Right lobe of liver (tissue), 6 donors: ENCODE measurements at regions not wholly inside any gene's neighbourhood (a gene's known extent, or its start where the extent isn't known, plus 50 kb on each side); places are given as distances from the start of the nearest gene placed in this dataset.

Experiments used
- ATAC-seq, 4 donors: fragments of 200-7000 bp; cut with Tn5 transposase; one replicate each; pipeline ENCODE4 v1.9.1; 2020; ENCODE audit warnings: mild to moderate bottlenecking in 4 of 4, moderate library complexity in 4 of 4
- DNase-seq, 3 donors: peaks; one replicate each; pipeline ENCODE4 v3.0.0-alpha.2; 2020
- H3K27ac ChIP-seq, 3 donors: fragments of 200-600 bp; one replicate each; pipeline ENCODE4 v1.8.0; 2022
- H3K27me3 ChIP-seq, 2 donors: fragments of 200-600 bp; one replicate each; pipeline ENCODE4 v1.8.0; 2022
- H3K36me3 ChIP-seq, 4 donors: fragments of 200-600 bp; sonication (generic) in 1 of 4; one replicate each; pipeline versions ENCODE4 v1.5.1 to v1.8.0; 2017 to 2022; ENCODE audit warnings: control low read depth in 1 of 4
- H3K4me1 ChIP-seq, 4 donors: fragments of 200-600 bp; sonication (generic) in 1 of 4; one replicate each; pipeline versions ENCODE4 v1.5.1 to v1.8.0; 2017 to 2022; ENCODE audit warnings: control low read depth in 1 of 4
- H3K4me3 ChIP-seq, 3 donors: fragments of 200-600 bp; one replicate each; pipeline ENCODE4 v1.8.0; 2022
- H3K9me3 ChIP-seq, 4 donors: fragments of 200-600 bp; sonication (generic) in 1 of 4; one replicate each; pipeline versions ENCODE4 v1.5.1 to v1.8.0; 2017 to 2022; ENCODE audit warnings: control low read depth in 1 of 4
- CTCF ChIP-seq, 4 donors: fragments of 200-600 bp in 3 of 4; fragments of 450-650 bp in 1 of 4; IDR thresholded peaks; one replicate each; pipeline versions ENCODE4 v1.5.1 to v1.8.0; 2016 to 2022; ENCODE audit warnings: antibody characterized with exemption in 4 of 4, mild to moderate bottlenecking in 2 of 4
- POLR2A ChIP-seq: fragments of 450-650 bp; IDR thresholded peaks from one replicate; pipeline ENCODE4 v1.6.1; 2017; ENCODE audit warnings: antibody characterized with exemption, mild to moderate bottlenecking
- WGBS: methylation state at CpG from one replicate; pipeline ENCODE4 v1.1.6; 2018; ENCODE audit warnings: low coverage, low lambda C conversion rate; ENCODE audit not compliant: insufficient coverage; ENCODE audit errors: missing lambda C conversion rate; 5-methylcytosine and 5-hydroxymethylcytosine counted together
- intact Hi-C, 2 donors: fragments of 100-400 bp; cut with DNase I; formaldehyde crosslinking; loops; one replicate each; pipeline versions ENCODE4 v1.11.2 to v1.14.1; 2022
- donor health status: DM: no; HTN: yes; CAD: no.
- donor health status: DM: no; HTN: no; CAD: no.
- donor health status: DM: no; HTN: no; CAD: no.
- donor health status: DM: no; HTN: yes; CAD: no.
- donor health status: DM: no; HTN: yes; CAD: no.

GRCh38 chr2:116719836-116720235 lies 1094.7 kb upstream of the DDX18 start:
- Histone ChIP-seq H3K9me3 (no peaks in the 10 kb centered on the region), H3K36me3 (no peaks in the 10 kb centered on the region), H3K4me1 (no peaks in the 10 kb centered on the region), H3K27me3 (no peaks in the 10 kb centered on the region), H3K27ac (no peak overlapping the region), H3K4me3 (no peak overlapping the region)
- DNase-seq, result no peak
- no peak for TF ChIP-seq POLR2A
- no peak for TF ChIP-seq CTCF (IDR thresholded peaks at IDR 0.05)
- intact Hi-C loops, result no loop called here
- 64% methylated on average over 2 of the region's 2 CpGs for WGBS
- ATAC-seq, result no peak

GRCh38 chr2:116724550-116724949 lies 1089.9 kb upstream of the DDX18 start:
- no peaks in the 10 kb centered on the region for H3K4me1 ChIP-seq
- WGBS, result 24% methylated on average over 1 of the region's 1 CpG

GRCh38 chr2:116732322-116732721 lies 1082.2 kb upstream of the DDX18 start:
- TF ChIP-seq CTCF (IDR thresholded peaks at IDR 0.05), result no peak
- no peak for TF ChIP-seq POLR2A
- Histone ChIP-seq H3K4me3 (no peak overlapping the region), H3K27ac (no peak overlapping the region), H3K4me1 (no peaks in the 10 kb centered on the region), H3K27me3 (no peaks in the 10 kb centered on the region), H3K9me3 (no peaks in the 10 kb centered on the region), H3K36me3 (no peaks in the 10 kb centered on the region)
- intact Hi-C loops, result no loop called here
- 75% methylated on average over 4 of the region's 4 CpGs for WGBS
- DNase-seq (no peak), ATAC-seq (no peak)

More at GRCh38 chr2:116724550-116724949, 1089.9 kb upstream of the DDX18 start:
- Histone ChIP-seq H3K9me3 (no peaks in the 10 kb centered on the region), H3K27me3 (no peaks in the 10 kb centered on the region), H3K4me3 (no peak overlapping the region), H3K27ac (no peak overlapping the region), H3K36me3 (no peaks in the 10 kb centered on the region)
- DNase-seq (no peak), ATAC-seq (no peak)
- TF ChIP-seq POLR2A, result no peak
- no peak for TF ChIP-seq CTCF (IDR thresholded peaks at IDR 0.05)
- intact Hi-C loops, result no loop called here

GRCh38 chr2:116733699-116734098 lies 1080.8 kb upstream of the DDX18 start:
- TF ChIP-seq CTCF (IDR thresholded peaks at IDR 0.05) (no peak), POLR2A (no peak)
- intact Hi-C loops, result no loop called here
- H3K4me1 ChIP-seq, result no peaks in the 10 kb centered on the region

GRCh38 chr2:116737951-116738350 lies 1076.5 kb upstream of the DDX18 start:
- Histone ChIP-seq H3K4me1 (no peaks in the 10 kb centered on the region), H3K36me3 (no peaks in the 10 kb centered on the region), H3K27me3 (no peaks in the 10 kb centered on the region), H3K4me3 (no peak overlapping the region), H3K27ac (no peak overlapping the region), H3K9me3 (no peaks in the 10 kb centered on the region)
- DNase-seq, result no peak
- TF ChIP-seq CTCF (IDR thresholded peaks at IDR 0.05) (no peak), POLR2A (no peak)
- intact Hi-C loops, result no loop called here
- ATAC-seq, result no peak
- WGBS, result 58% methylated on average over 3 of the region's 3 CpGs

More at GRCh38 chr2:116733699-116734098, 1080.8 kb upstream of the DDX18 start:
- ATAC-seq (no peak), DNase-seq (no peak)
- no peaks in the 10 kb centered on the region for H3K27me3 ChIP-seq
- H3K27ac ChIP-seq, result no peak overlapping the region
- H3K9me3 ChIP-seq, result no peaks in the 10 kb centered on the region
- WGBS, result 66% methylated on average over 3 of the region's 3 CpGs
- H3K36me3 ChIP-seq, result no peaks in the 10 kb centered on the region
- H3K4me3 ChIP-seq, result no peak overlapping the region
